Gastroesophageal sphincter (tissue), 4 donors: ENCODE measurements at regions not wholly inside any gene's neighbourhood (a gene's known extent, or its start where the extent isn't known, plus 50 kb on each side); places are given as distances from the start of the nearest gene placed in this dataset.

Experiments used
- ATAC-seq: fragments of 150-250 bp; one replicate; pipeline ENCODE4 v1.9.1; 2016; ENCODE audit warnings: mild to moderate bottlenecking, moderate library complexity
- H3K27ac ChIP-seq, 4 donors: fragments of 200-600 bp; sonication (generic) in 3 of 4; 1 replicate in 3 of 4; 2 replicates in 1 of 4; pipeline ENCODE4 v1.5.1; 2016 to 2019
- H3K27me3 ChIP-seq: fragments of 200-600 bp; sonication (generic); one replicate; pipeline ENCODE4 v1.5.1; 2019
- H3K36me3 ChIP-seq, 2 donors: fragments of 200-600 bp; sonication (generic); one replicate each; pipeline ENCODE4 v1.5.1; 2019; ENCODE audit warnings: control low read depth in 1 of 2
- H3K4me1 ChIP-seq, 3 donors: fragments of 200-600 bp; sonication (generic); 1 replicate in 2 of 3; 2 replicates in 1 of 3; pipeline ENCODE4 v1.5.1; 2016 to 2019; ENCODE audit warnings: control low read depth in 2 of 3
- H3K4me3 ChIP-seq, 2 donors: fragments of 200-600 bp; sonication (generic); one replicate each; pipeline ENCODE4 v1.5.1; 2019; ENCODE audit warnings: mild to moderate bottlenecking in 1 of 2, moderate library complexity in 1 of 2
- H3K9me3 ChIP-seq, 3 donors: fragments of 200-600 bp; sonication (generic); one replicate each; pipeline ENCODE4 v1.5.1; 2017 to 2019; ENCODE audit warnings: control low read depth in 2 of 3
- EP300 ChIP-seq: sonication (generic); formaldehyde crosslinking; IDR thresholded peaks from one replicate; pipeline ENCODE4 v1.6.1; 2017; ENCODE audit warnings: antibody characterized with exemption, mild to moderate bottlenecking
- POLR2A ChIP-seq, 2 donors: fragments of 450-650 bp; IDR thresholded peaks; one replicate each; pipeline ENCODE4 v1.6.1; 2017; ENCODE audit warnings: antibody characterized with exemption in 2 of 2, mild to moderate bottlenecking in 2 of 2, moderate library complexity in 1 of 2
- POLR2AphosphoS5 ChIP-seq: sonication (generic); formaldehyde crosslinking; IDR thresholded peaks from one replicate; pipeline ENCODE4 v1.6.1; 2017; ENCODE audit warnings: antibody characterized with exemption
- WGBS, 2 donors: methylation state at CpG; one replicate each; pipeline ENCODE4 v1.1.5; 2018; ENCODE audit warnings: low coverage in 1 of 2; 5-methylcytosine and 5-hydroxymethylcytosine counted together
- TF ChIP-seq, protein P1 (sequence below), 4 experiments: fragments of 200-600 bp in 2 of 4; fragments of 450-650 bp in 2 of 4; sonication (generic) in 1 of 4; IDR thresholded peaks; one replicate each; pipeline ENCODE4 v1.5.1; 2017 to 2019; ENCODE audit warnings: antibody characterized with exemption in 4 of 4, mild to moderate bottlenecking in 2 of 4, moderate library complexity in 2 of 4

DNA sequence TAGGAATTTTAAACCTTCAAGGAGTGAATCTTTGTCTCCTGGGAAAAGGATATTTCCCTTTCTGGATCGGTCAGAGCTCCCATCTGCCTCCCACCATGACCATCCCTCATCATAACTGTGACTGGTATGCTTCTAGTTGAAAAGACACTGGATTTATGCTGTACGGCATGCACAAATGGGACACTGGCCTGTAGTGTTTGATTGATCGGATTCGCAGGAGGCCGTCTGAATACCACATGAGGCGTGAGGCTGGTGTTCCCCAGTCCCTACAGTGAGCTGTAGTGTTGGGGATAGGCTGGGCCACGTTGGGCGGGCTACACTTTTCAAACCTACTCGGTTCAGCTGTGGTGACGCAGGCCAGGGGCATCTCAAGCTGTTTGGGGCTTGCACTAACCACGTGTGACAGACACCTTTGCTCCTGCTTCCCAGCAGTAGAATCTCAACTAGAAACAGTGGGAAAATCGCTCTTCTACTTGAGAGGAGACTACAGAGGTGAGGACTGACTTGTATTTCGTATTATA is 101.8 kb downstream of the MID1IP1 start:
- Histone ChIP-seq H3K9me3 (no peaks in the 10 kb centered on the region), H3K4me3 (no peak overlapping the region), H3K27ac (no peak overlapping the region), H3K27me3 (no peaks in the 10 kb centered on the region), H3K4me1 (no peaks in the 10 kb centered on the region), H3K36me3 (no peaks in the 10 kb centered on the region)
- no peak for ATAC-seq
- WGBS, 2 donors: 70 to 86% methylated on average over 3 to 9 of the region's 13 CpGs
- TF ChIP-seq POLR2A (IDR thresholded peaks at IDR 0.05): no peak
- TF ChIP-seq, protein P1, sequence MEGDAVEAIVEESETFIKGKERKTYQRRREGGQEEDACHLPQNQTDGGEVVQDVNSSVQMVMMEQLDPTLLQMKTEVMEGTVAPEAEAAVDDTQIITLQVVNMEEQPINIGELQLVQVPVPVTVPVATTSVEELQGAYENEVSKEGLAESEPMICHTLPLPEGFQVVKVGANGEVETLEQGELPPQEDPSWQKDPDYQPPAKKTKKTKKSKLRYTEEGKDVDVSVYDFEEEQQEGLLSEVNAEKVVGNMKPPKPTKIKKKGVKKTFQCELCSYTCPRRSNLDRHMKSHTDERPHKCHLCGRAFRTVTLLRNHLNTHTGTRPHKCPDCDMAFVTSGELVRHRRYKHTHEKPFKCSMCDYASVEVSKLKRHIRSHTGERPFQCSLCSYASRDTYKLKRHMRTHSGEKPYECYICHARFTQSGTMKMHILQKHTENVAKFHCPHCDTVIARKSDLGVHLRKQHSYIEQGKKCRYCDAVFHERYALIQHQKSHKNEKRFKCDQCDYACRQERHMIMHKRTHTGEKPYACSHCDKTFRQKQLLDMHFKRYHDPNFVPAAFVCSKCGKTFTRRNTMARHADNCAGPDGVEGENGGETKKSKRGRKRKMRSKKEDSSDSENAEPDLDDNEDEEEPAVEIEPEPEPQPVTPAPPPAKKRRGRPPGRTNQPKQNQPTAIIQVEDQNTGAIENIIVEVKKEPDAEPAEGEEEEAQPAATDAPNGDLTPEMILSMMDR (IDR thresholded peaks at IDR 0.05): no peak
- no peak for TF ChIP-seq POLR2AphosphoS5
- TF ChIP-seq EP300: no peak

DNA sequence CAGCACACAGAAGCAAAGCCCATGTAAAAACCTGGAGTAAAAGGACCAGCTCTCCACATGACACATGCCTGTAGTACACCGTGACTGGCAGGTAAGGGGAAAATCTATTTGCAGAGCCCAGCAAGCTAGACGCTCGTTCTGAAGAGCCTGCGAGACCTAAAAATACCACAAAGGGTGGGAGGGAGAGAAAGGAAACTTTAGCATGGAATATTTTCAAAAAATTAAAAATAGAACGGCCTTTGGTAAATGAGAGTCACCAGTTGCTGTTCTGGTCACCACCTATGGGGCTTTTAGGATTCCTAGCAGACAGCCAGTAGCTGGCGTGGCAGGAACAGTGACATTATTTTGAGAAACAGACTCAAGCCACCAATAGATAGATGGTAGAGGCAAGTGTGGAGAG is 115.5 kb downstream of the MID1IP1 start:
- Histone ChIP-seq H3K27ac (no peak overlapping the region), H3K4me3 (no peak overlapping the region), H3K27me3 (no peaks in the 10 kb centered on the region), H3K4me1 (no peaks in the 10 kb centered on the region), H3K36me3 (no peaks in the 10 kb centered on the region), H3K9me3 (no peaks in the 10 kb centered on the region)
- 43 to 66% methylated on average over 2 to 5 of the region's 6 CpGs for WGBS, 2 donors
- no peak for ATAC-seq
- TF ChIP-seq, protein P1 (IDR thresholded peaks at IDR 0.05): no peak
- no peak for TF ChIP-seq POLR2A (IDR thresholded peaks at IDR 0.05)
- TF ChIP-seq POLR2AphosphoS5: no peak
- no peak for TF ChIP-seq EP300

DNA sequence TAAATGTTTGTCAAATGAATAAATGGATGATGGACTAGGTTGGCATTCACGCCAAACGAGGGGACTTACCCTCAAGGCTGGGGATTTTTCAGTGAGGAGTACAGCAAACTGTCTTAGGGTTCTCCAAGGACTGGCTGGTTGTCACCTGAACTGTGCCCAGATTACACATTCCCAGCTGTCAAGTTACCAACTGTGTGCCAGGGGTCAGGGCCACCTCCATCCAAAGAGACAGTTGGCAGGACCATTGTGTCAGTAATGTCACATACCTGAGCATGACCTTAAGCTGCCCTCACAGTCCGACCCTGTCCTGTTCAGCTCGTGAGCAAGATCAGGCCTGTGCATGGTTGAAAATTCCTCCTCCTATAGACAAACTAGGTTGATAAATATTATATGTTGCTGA is 116.7 kb downstream of the MID1IP1 start:
- Histone ChIP-seq H3K4me3 (no peak overlapping the region), H3K27me3 (no peaks in the 10 kb centered on the region), H3K36me3 (no peaks in the 10 kb centered on the region), H3K4me1 (no peaks in the 10 kb centered on the region), H3K27ac (no peak overlapping the region), H3K9me3 (no peaks in the 10 kb centered on the region)
- 83% methylated on average over 4 of the region's 4 CpGs; no CpG with 5 or more reads in 1 of the 2 donors for WGBS, 2 donors
- no peak for ATAC-seq
- TF ChIP-seq POLR2AphosphoS5 (no peak), POLR2A (IDR thresholded peaks at IDR 0.05) (no peak), EP300 (no peak)
- TF ChIP-seq, protein P1 (IDR thresholded peaks at IDR 0.05): no peak

DNA sequence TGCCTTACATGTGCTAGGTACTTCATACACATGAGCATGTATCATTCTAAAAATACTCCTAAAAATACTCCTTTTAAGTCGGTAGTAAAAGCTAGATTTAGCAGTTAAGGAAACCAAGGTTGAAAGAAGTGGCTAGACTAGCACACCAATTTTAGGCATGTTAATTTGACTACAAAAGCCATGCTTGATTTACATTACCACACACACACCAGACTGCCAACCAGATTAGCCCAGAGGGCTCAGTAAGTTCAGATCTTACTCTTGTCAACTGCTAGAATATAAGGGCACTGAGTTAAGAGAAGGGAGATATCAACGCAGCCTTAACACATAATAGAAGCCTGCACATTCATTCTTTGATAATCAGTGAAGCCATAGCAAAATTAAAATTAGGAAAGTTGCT is 117.9 kb downstream of the MID1IP1 start:
- Histone ChIP-seq H3K4me3 (no peak overlapping the region), H3K27me3 (no peaks in the 10 kb centered on the region), H3K4me1 (no peaks in the 10 kb centered on the region), H3K36me3 (no peaks in the 10 kb centered on the region), H3K27ac (no peak overlapping the region), H3K9me3 (no peaks in the 10 kb centered on the region)
- WGBS, 2 donors: 73 to 100% methylated on average over 1 to 2 of the region's 2 CpGs
- no peak for ATAC-seq
- TF ChIP-seq POLR2AphosphoS5 (no peak), POLR2A (IDR thresholded peaks at IDR 0.05) (no peak), EP300 (no peak)
- TF ChIP-seq, protein P1 (IDR thresholded peaks at IDR 0.05): no peak

DNA sequence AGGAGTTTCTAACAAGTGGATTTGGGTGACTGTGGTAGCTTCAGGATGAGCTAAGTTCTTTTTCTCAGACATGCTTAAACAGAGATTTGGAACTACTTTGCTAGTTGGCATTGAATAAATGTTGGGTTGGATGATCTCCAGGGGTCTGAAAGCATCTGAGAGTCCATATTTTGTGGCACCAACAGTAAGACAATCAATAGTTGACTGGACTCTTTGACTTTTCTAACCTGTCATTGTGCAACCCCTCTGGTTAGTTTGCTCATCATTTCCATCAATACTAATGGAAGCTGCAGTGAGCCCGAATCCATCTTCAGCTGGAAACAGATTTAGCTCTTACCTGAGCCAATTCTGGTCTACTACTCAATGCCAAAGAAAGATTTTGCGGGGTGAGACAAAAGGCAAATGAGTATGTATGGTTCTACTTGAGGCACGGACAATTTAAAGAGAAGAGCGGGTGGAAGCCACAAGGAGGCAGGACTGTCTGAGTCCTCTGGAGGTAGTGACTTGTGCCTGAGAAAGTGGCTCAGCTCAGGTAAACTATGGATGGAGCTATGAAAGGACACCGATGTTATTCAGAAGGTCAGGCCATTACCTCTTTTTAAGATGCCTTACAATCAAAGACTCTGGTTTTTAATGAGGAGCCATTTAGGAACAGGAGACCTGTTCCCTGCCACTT is 118.7 kb downstream of the MID1IP1 start:
- H3K36me3 ChIP-seq: no peaks in the 10 kb centered on the region
- no peaks in the 10 kb centered on the region for H3K4me1 ChIP-seq
- no peaks in the 10 kb centered on the region for H3K9me3 ChIP-seq
- H3K27me3 ChIP-seq: no peaks in the 10 kb centered on the region
- 87 to 100% methylated on average over 1 to 4 of the region's 5 CpGs for WGBS, 2 donors
- no peak for ATAC-seq
- H3K4me3 ChIP-seq: no peak overlapping the region
- no peak overlapping the region for H3K27ac ChIP-seq
- TF ChIP-seq POLR2AphosphoS5 (no peak), EP300 (no peak), POLR2A (IDR thresholded peaks at IDR 0.05) (no peak)
- TF ChIP-seq, protein P1 (IDR thresholded peaks at IDR 0.05): no peak
